ENCODE measurements at regions not wholly inside any gene's neighbourhood (a gene's known extent, or its start where the extent isn't known, plus 50 kb on each side); places are given as distances from the start of the nearest gene placed in this dataset.

DNA sequence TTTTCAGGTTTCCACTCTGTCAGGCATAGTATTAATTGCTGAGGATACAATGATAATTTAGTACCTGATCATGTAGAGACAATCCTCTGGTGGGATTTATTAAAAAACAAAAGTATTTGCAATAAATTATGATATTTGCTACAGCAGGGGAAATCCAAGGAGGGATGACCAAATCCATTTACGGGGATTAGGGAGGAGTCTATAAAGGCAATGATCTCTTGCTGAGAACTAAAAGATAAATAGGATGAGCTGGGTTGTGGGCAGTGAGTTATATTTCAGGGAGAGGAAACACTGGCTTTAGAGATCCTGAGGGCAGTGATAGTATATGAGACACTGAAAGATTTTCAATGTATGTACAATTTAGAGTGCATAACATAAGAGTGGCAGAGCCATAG lies 305.5 kb downstream of the GPR37 start:
- H3K27ac ChIP-seq: peak overlapping the region; percentile 33 to 44; a peak in 3 of 6 replicates
- no peak for TF ChIP-seq KDM1A (IDR thresholded peaks at IDR 0.05; ENCODE audit: low read depth)
- H3K4me2 ChIP-seq: peak overlapping the region; percentile 47; the same call in 1 of the 3 replicates
- DNase-seq (ENCODE audit: low read depth in 1 of 2, low spot score in 1 of 2): no peak
- no peaks in the 10 kb centered on the region for H3K9me3 ChIP-seq
- 55% methylated on average over 1 of the region's 1 CpG for WGBS (ENCODE audit: missing lambda C conversion rate)
- FAIRE-seq: no peak
- peak in 1 of 2 experiments; percentile 39; a peak in 2 of 6 replicates for ATAC-seq
- H3K4me3 ChIP-seq: no peak overlapping the region
- ChIA-PET CTCF (no interaction called here), POLR2A (no interaction called here)
- peaks cover 17% of the 10 kb centered on the region; the same call in 2 of the 3 replicates for H3K4me1 ChIP-seq

DNA sequence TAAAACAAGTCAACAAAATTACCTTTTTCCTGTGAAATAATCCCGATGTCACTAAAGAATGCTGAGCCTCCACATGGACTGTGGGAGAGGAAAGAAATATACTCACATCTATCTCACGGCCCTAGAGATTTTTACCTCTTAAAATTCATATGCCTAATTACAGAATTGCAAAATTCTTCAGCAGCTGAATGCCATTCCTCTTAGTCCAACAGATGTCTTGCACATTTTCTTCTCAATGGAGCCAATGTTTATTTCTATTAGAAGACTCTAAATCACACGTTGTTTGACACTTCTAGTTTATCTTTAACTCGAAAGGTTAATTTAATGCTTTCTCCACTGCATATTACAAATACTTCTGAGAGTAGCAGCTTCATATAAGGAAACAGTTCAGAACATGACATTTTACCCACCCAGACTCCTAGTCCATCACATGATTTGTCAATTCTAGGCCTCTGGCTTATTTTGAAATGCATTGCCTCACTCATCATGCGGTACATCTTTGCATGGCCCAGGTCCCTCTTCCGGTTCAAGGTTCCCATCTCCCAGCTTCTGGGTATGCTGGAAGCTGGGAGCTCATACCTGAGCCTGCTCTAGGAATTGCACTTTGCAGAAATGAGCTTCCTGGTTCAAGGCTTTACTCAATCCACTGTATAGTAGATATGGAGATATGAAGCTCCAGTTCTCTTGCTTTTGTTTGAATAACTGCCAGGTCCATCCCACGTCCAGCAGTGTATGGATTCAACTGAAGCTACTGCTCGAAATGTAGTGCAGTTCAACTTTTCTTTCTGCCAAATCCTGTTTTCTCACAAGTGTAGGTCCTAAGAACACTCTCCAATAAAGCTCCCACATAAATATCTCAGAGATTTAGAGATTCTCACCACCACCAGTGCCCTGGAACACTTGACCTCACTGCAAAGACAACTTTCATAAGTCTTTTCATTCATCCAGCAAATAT lies 306.2 kb downstream of the GPR37 start:
- WGBS (ENCODE audit: missing lambda C conversion rate): 6% methylated on average over 8 of the region's 8 CpGs
- peaks cover 17% of the 10 kb centered on the region; the same call in 2 of the 3 replicates for H3K4me1 ChIP-seq
- ChIA-PET POLR2A (no interaction called here), CTCF (no interaction called here)
- H3K27ac ChIP-seq: peak overlapping the region; percentile 44; a peak in 4 of 6 replicates
- DNase-seq (ENCODE audit: low read depth in 1 of 2, low spot score in 1 of 2) (peak in 1 of 2 experiments; percentile 73), ATAC-seq (peak; percentile 73 to 88), FAIRE-seq (no peak)
- TF ChIP-seq JUN (IDR thresholded peaks at IDR 0.05) (0 out of 5 replicates have a peak, but pooled peaks of 1 of the 2 experiments have one; percentile 30), CEBPB (IDR thresholded peaks at IDR 0.05) (peak; percentile 11 to 60; a peak in 3 of 4 replicates), JUNB (IDR thresholded peaks at IDR 0.05) (peak; percentile 43; the same call in 1 of the 2 replicates), BHLHE40 (IDR thresholded peaks at IDR 0.05; ENCODE audit: low read depth, low read length) (no peak), EP300 (IDR thresholded peaks at IDR 0.05) (0 out of 5 replicates have a peak, but pooled peaks of 1 of the 2 experiments have one; percentile 41), GATA3 (IDR thresholded peaks at IDR 0.05; ENCODE audit: borderline replicate concordance) (peak; percentile 51; the same call in 1 of the 2 replicates), NR3C1 (IDR thresholded peaks at IDR 0.05) (no peak)
- no peaks in the 10 kb centered on the region for H3K9me3 ChIP-seq
- H3K4me3 ChIP-seq: no peak overlapping the region
- peak overlapping the region; percentile 47 for H3K4me2 ChIP-seq

DNA sequence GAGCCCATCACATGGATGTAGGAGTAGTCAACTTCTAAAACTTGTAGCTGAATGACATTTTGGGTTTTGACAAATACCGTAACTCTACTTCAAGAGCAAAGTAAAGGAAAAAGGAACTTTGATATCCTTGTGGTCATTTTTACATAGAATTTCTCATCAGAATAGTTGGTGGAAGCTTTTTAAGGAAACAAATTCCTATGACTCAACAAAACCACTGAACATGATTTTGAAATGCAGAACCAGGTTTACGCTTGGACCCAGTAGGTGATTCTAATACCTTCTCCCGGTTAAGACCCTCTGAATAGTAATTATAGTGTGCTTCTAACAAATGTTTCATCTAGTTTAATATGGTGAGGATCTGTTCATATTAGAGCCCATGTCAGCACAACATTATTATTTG lies 307.8 kb downstream of the GPR37 start:
- no peaks in the 10 kb centered on the region for H3K9me3 ChIP-seq
- H3K4me2 ChIP-seq: no peak overlapping the region
- CTCF ChIA-PET: no interaction called here
- no peak overlapping the region for H3K27ac ChIP-seq
- DNase-seq (ENCODE audit: low read depth in 1 of 2, low spot score in 1 of 2) (no peak), FAIRE-seq (no peak), ATAC-seq (no peak)
- peaks cover 17% of the 10 kb centered on the region; the same call in 2 of the 3 replicates for H3K4me1 ChIP-seq
- WGBS (ENCODE audit: missing lambda C conversion rate): 81% methylated on average over 3 of the region's 3 CpGs
- POLR2A ChIA-PET: no interaction called here
- no peak overlapping the region for H3K4me3 ChIP-seq
- TF ChIP-seq JUN (IDR thresholded peaks at IDR 0.05): no peak
- no peak for TF ChIP-seq KDM1A (IDR thresholded peaks at IDR 0.05; ENCODE audit: low read depth)
- no peak for TF ChIP-seq RAD21 (conservative IDR thresholded peaks at IDR 0.05 in 1 of 2, IDR thresholded peaks at IDR 0.05 in 1 of 2)
- no peak for TF ChIP-seq EHMT2 (IDR thresholded peaks at IDR 0.05; ENCODE audit: low read depth)
- TF ChIP-seq ZSCAN20 (CRISPR knock-in tag; IDR thresholded peaks at IDR 0.05): no peak
- TF ChIP-seq JUNB (IDR thresholded peaks at IDR 0.05): no peak
- TF ChIP-seq FOSB (CRISPR knock-in tag; IDR thresholded peaks at IDR 0.05): no peak
- no peak for TF ChIP-seq ZNF302 (CRISPR knock-in tag; IDR thresholded peaks at IDR 0.05)
- TF ChIP-seq RNF2 (IDR thresholded peaks at IDR 0.05; ENCODE audit: borderline replicate concordance, low read depth): no peak
- TF ChIP-seq, protein P1, sequence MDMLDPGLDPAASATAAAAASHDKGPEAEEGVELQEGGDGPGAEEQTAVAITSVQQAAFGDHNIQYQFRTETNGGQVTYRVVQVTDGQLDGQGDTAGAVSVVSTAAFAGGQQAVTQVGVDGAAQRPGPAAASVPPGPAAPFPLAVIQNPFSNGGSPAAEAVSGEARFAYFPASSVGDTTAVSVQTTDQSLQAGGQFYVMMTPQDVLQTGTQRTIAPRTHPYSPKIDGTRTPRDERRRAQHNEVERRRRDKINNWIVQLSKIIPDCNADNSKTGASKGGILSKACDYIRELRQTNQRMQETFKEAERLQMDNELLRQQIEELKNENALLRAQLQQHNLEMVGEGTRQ (IDR thresholded peaks at IDR 0.05): no peak
- TF ChIP-seq, protein P2, sequence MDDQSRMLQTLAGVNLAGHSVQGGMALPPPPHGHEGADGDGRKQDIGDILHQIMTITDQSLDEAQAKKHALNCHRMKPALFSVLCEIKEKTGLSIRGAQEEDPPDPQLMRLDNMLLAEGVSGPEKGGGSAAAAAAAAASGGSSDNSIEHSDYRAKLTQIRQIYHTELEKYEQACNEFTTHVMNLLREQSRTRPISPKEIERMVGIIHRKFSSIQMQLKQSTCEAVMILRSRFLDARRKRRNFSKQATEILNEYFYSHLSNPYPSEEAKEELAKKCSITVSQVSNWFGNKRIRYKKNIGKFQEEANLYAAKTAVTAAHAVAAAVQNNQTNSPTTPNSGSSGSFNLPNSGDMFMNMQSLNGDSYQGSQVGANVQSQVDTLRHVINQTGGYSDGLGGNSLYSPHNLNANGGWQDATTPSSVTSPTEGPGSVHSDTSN (IDR thresholded peaks at IDR 0.05): no peak
- TF ChIP-seq, protein P3, sequence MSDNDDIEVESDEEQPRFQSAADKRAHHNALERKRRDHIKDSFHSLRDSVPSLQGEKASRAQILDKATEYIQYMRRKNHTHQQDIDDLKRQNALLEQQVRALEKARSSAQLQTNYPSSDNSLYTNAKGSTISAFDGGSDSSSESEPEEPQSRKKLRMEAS (IDR thresholded peaks at IDR 0.05): no peak
- TF ChIP-seq HOXB13 (CRISPR knock-in tag; IDR thresholded peaks at IDR 0.05; ENCODE audit: low read depth): no peak
- TF ChIP-seq NFE2L2 (conservative IDR thresholded peaks at IDR 0.05; ENCODE audit: low read length): no peak
- TF ChIP-seq, protein P4, sequence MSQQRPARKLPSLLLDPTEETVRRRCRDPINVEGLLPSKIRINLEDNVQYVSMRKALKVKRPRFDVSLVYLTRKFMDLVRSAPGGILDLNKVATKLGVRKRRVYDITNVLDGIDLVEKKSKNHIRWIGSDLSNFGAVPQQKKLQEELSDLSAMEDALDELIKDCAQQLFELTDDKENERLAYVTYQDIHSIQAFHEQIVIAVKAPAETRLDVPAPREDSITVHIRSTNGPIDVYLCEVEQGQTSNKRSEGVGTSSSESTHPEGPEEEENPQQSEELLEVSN (IDR thresholded peaks at IDR 0.05; ENCODE audit: borderline replicate concordance, low read depth): no peak
- TF ChIP-seq TP53 (CRISPR knock-in tag; IDR thresholded peaks at IDR 0.05): no peak
- no peak for TF ChIP-seq HOXB5 (CRISPR knock-in tag; IDR thresholded peaks at IDR 0.05)

All from A549 (cell line).